ENCODE measurements at regions not wholly inside any gene's neighbourhood (a gene's known extent, or its start where the extent isn't known, plus 50 kb on each side); places are given as distances from the start of the nearest gene placed in this dataset.

DNA sequence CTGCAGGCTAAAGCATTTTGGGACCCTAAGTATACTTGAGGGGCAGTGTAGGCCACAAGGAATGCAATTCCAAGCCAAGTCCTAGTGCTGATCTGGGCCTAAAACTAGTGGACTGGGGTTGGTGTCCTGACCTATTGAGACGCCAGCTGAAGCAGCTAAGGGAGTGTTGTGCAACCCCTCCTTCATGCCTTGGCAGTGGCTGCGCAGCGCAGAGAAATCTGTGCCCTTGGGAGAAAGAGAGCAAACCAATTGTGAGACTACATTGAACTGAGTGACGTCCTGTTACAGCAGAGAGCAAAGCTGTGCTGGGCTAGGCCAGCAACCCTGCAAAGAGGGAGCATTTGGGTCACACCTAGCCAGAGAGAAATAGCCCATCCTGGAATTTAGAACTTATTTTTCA is 2715.0 kb upstream of the PCDH20 start:
- ChIA-PET SMC1A (ENCODE audit: uncharacterized antibody, unreplicated experiment) (no interaction called here), POLR2A (no interaction called here), CTCF (interaction anchor here (0.6 kb wide), 1 partner anchor 19 kb away, joined by 4 read pairs; no protein-coding TSS in a partner anchor), RAD21 (ENCODE audit: unreplicated experiment) (no interaction called here)
- H3K27me3 ChIP-seq (replicated peaks in 1 of 2; ENCODE audit: control insufficient read depth in 2 of 2, insufficient read depth in 2 of 2, low read length in 1 of 2) = no peaks in the 10 kb centered on the region
- no peaks in the 10 kb centered on the region for H3K79me2 ChIP-seq (ENCODE audit: control insufficient read depth, insufficient read depth, low read length)
- in situ Hi-C loops (cut with MboI) (no loop called here), intact Hi-C loops (cut with micrococcal nuclease; ENCODE audit: unreplicated experiment) (no loop called here)
- FAIRE-seq = no peak
- H3K4me1 ChIP-seq (ENCODE audit: control insufficient read depth, insufficient read depth, low read length) = no peaks in the 10 kb centered on the region
- H3K4me2 ChIP-seq (ENCODE audit: control insufficient read depth, insufficient read depth) = no peak overlapping the region
- H3K4me3 ChIP-seq = no peak overlapping the region
- 27% methylated on average over 4 of the region's 4 CpGs for WGBS (ENCODE audit: insufficient coverage, insufficient replicate concordance, low lambda C conversion rate, missing lambda C conversion rate)
- no peak; the same call in 1 of the 3 replicates for ATAC-seq
- no peak for DNase-seq (ENCODE audit: low read depth, low spot score)
- H4K20me1 ChIP-seq (ENCODE audit: control insufficient read depth, insufficient read depth) = no peaks in the 10 kb centered on the region
- no peak overlapping the region for H2AFZ ChIP-seq (ENCODE audit: control insufficient read depth, low read depth, low read length)
- no peaks in the 10 kb centered on the region for H3K9me3 ChIP-seq (replicated peaks; ENCODE audit: control insufficient read depth, insufficient read depth, low read length)
- H3K36me3 ChIP-seq (ENCODE audit: control insufficient read depth in 2 of 2, insufficient read depth in 2 of 2, low read length in 1 of 2) = no peaks in the 10 kb centered on the region
- H3K9ac ChIP-seq (ENCODE audit: control insufficient read depth, insufficient read depth, low read length) = no peak overlapping the region
- TF ChIP-seq, protein P1, sequence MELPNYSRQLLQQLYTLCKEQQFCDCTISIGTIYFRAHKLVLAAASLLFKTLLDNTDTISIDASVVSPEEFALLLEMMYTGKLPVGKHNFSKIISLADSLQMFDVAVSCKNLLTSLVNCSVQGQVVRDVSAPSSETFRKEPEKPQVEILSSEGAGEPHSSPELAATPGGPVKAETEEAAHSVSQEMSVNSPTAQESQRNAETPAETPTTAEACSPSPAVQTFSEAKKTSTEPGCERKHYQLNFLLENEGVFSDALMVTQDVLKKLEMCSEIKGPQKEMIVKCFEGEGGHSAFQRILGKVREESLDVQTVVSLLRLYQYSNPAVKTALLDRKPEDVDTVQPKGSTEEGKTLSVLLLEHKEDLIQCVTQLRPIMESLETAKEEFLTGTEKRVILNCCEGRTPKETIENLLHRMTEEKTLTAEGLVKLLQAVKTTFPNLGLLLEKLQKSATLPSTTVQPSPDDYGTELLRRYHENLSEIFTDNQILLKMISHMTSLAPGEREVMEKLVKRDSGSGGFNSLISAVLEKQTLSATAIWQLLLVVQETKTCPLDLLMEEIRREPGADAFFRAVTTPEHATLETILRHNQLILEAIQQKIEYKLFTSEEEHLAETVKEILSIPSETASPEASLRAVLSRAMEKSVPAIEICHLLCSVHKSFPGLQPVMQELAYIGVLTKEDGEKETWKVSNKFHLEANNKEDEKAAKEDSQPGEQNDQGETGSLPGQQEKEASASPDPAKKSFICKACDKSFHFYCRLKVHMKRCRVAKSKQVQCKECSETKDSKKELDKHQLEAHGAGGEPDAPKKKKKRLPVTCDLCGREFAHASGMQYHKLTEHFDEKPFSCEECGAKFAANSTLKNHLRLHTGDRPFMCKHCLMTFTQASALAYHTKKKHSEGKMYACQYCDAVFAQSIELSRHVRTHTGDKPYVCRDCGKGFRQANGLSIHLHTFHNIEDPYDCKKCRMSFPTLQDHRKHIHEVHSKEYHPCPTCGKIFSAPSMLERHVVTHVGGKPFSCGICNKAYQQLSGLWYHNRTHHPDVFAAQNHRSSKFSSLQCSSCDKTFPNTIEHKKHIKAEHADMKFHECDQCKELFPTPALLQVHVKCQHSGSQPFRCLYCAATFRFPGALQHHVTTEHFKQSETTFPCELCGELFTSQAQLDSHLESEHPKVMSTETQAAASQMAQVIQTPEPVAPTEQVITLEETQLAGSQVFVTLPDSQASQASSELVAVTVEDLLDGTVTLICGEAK (IDR thresholded peaks at IDR 0.05; ENCODE audit: borderline replicate concordance) = no peak
- no peak for TF ChIP-seq NRF1 (conservative IDR thresholded peaks at IDR 0.05; ENCODE audit: low read depth, low read length)
- TF ChIP-seq POLR2A (IDR thresholded peaks at IDR 0.05; ENCODE audit: low read depth, low read length) = no peak
- TF ChIP-seq CBX3 (IDR thresholded peaks at IDR 0.05; ENCODE audit: borderline replicate concordance, low read depth) = no peak
- no peak for TF ChIP-seq ZZZ3 (IDR thresholded peaks at IDR 0.05; ENCODE audit: control insufficient read depth, insufficient read length, low read depth)
- BruUV-seq (replicated peaks) = no TSS peak
- no peak overlapping the region for H3K27ac ChIP-seq (ENCODE audit: control insufficient read depth, insufficient read depth)
